ENCODE measurements at regions not wholly inside any gene's neighbourhood (a gene's known extent, or its start where the extent isn't known, plus 50 kb on each side); places are given as distances from the start of the nearest gene placed in this dataset.

GRCh38 chr3:8112587-8112986, 389.0 kb upstream of the LMCD1 start:
- H3K9me3 ChIP-seq, result no peaks in the 10 kb centered on the region
- H3K4me3 ChIP-seq, result no peak overlapping the region
- H3K27ac ChIP-seq, result no peak overlapping the region
- H3K27me3 ChIP-seq, result no peaks in the 10 kb centered on the region
- intact Hi-C loops (cut with DNase I; ENCODE audit: low total_unique reads), result no loop called here
- no peak for DNase-seq (ENCODE audit: low spot score in 2 of 2)
- no peaks in the 10 kb centered on the region for H3K36me3 ChIP-seq
- H3K4me1 ChIP-seq, result no peaks in the 10 kb centered on the region
- TF ChIP-seq POLR2AphosphoS5 (IDR thresholded peaks at IDR 0.05), result no peak
- TF ChIP-seq CTCF (IDR thresholded peaks at IDR 0.05), result no peak
- no peak for TF ChIP-seq POLR2A (IDR thresholded peaks at IDR 0.05)

- Histone ChIP-seq H3K27me3 (no peaks in the 10 kb centered on the region), H3K4me1 (no peaks in the 10 kb centered on the region), H3K36me3 (no peaks in the 10 kb centered on the region), H3K27ac (no peak overlapping the region), H3K9me3 (peaks cover 0 to 6% of the 10 kb centered on the region in 2 donors), H3K4me3 (no peak overlapping the region)
- no peak for DNase-seq (ENCODE audit: low spot score in 2 of 2)
- TF ChIP-seq POLR2A (IDR thresholded peaks at IDR 0.05), result no peak
- no peak for TF ChIP-seq POLR2AphosphoS5 (IDR thresholded peaks at IDR 0.05)
- TF ChIP-seq CTCF (IDR thresholded peaks at IDR 0.05), result no peak
- intact Hi-C loops (cut with DNase I; ENCODE audit: low total_unique reads), result no loop called here
These were observed 388.0 kb upstream of the LMCD1 start for GRCh38 chr3:8113626-8114025.

DNA sequence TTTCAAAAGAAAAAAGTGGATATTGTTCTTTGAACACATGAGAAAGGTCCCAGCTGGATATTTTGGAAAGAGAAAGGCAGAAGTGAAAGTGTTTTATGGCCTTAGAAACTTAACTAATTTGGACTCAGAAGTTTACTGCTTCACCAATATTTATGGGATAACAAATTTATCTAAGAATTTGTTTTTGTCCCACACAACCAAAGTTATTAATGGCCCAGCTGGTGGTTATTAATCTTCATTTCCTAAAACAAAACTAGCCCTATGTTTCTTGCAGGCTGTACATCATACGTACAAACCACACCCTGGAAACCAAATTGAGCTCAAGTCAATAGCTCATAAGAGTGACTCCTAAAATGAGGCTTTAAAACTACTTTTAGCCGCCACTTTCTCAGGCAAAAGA, 372.9 kb upstream of the LMCD1 start:
- Histone ChIP-seq H3K9me3 (no peaks in the 10 kb centered on the region), H3K27me3 (no peaks in the 10 kb centered on the region), H3K4me1 (no peaks in the 10 kb centered on the region), H3K36me3 (no peaks in the 10 kb centered on the region), H3K4me3 (no peak overlapping the region), H3K27ac (no peak overlapping the region)
- intact Hi-C loops (cut with DNase I; ENCODE audit: low total_unique reads), result no loop called here
- TF ChIP-seq POLR2AphosphoS5 (IDR thresholded peaks at IDR 0.05) (no peak), POLR2A (IDR thresholded peaks at IDR 0.05) (no peak), CTCF (IDR thresholded peaks at IDR 0.05) (no peak)
- DNase-seq (ENCODE audit: low spot score in 2 of 2), result no peak

- TF ChIP-seq CTCF (IDR thresholded peaks at IDR 0.05) (no peak), POLR2AphosphoS5 (IDR thresholded peaks at IDR 0.05) (no peak), POLR2A (IDR thresholded peaks at IDR 0.05) (no peak)
- Histone ChIP-seq H3K9me3 (no peaks in the 10 kb centered on the region), H3K36me3 (no peaks in the 10 kb centered on the region), H3K4me1 (no peaks in the 10 kb centered on the region), H3K27me3 (no peaks in the 10 kb centered on the region), H3K27ac (no peak overlapping the region), H3K4me3 (no peak overlapping the region)
- intact Hi-C loops (cut with DNase I; ENCODE audit: low total_unique reads), result no loop called here
- DNase-seq (ENCODE audit: low spot score in 2 of 2), result no peak
These were observed 365.1 kb upstream of the LMCD1 start for GRCh38 chr3:8136553-8136952.

- H3K27ac ChIP-seq, result no peak overlapping the region
- no peaks in the 10 kb centered on the region for H3K9me3 ChIP-seq
- DNase-seq (ENCODE audit: low spot score in 2 of 2), result no peak
- intact Hi-C loops (cut with DNase I; ENCODE audit: low total_unique reads), result no loop called here
- H3K36me3 ChIP-seq, result no peaks in the 10 kb centered on the region
- TF ChIP-seq POLR2AphosphoS5 (IDR thresholded peaks at IDR 0.05) (no peak), CTCF (IDR thresholded peaks at IDR 0.05) (no peak), POLR2A (IDR thresholded peaks at IDR 0.05) (no peak)
- H3K27me3 ChIP-seq, result no peaks in the 10 kb centered on the region
- H3K4me1 ChIP-seq, result no peaks in the 10 kb centered on the region
- no peak overlapping the region for H3K4me3 ChIP-seq
These were observed 358.4 kb upstream of the LMCD1 start for GRCh38 chr3:8143186-8143585.
